Activated T-cell treated with anti-CD3 and anti-CD28 coated beads for 4 hours (primary cell): ENCODE measurements at regions not wholly inside any gene's neighbourhood (a gene's known extent, or its start where the extent isn't known, plus 50 kb on each side); places are given as distances from the start of the nearest gene placed in this dataset.
"Not testable (repeated sequence)": the region's sequence is repeated elsewhere in the genome, so short reads cannot be mapped to it uniquely, and the experiment has no call there.

Experiments
- DNase-seq: peaks from one replicate; pipeline ENCODE4 v3.0.0-alpha.2; 2020

DNA sequence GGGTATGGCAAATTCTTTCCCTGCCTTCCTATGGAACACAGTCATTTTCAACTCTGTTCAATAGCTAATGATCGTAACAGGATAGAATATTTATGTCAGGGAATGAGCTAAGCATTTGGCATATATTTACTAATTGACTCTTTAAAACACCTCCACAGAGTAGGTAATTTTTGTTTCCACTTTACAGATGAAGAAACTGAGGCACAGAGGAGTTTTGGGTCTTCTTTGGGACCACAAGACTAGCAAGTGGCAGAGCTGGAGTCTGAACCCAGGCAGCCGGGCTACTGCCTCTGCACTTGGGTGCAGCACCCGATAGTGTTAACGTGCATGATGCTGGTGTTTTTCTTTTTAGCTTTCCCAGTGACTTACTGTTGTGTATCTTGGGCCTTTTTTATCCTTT lies 384.0 kb downstream of the SFMBT2 start:
- no peak for DNase-seq

DNA sequence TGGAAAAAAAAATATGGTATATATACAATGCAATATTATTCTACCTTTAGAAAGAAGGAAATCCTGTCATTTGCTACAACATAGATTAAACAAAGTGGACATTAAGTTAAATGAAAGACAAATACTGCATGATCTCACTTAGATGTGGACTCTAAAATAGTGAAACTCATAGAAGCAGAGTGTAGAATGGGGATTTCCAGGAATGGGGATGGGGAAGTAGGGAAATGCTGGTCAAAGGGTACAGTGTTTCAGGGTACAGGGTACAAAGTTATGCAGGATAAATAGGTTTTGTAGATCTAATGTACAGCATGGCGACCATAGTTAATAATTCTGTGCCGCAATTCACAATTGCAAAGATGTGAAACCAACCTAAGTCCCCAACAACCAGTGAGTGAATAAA lies 385.5 kb downstream of the SFMBT2 start:
- DNase-seq = no peak

DNA sequence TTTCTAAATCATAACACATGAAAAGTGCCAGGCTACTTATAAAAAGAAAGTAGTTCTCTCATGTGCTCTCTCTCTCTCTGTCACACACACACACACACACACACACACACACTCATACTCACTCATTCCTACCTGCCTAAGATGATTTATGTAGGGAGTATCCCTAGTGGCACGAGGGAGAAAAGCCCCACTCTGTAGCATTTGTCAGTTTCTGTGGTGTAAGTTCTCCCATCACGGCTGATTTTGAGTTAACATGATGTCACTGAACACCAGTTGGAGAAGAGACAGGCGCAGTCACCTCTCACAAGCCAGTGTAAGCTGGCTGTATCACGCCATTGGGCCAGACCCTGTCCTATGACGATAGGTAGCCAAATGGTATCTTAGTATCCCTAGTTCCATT lies 395.4 kb downstream of the SFMBT2 start:
- no peak for DNase-seq

DNA sequence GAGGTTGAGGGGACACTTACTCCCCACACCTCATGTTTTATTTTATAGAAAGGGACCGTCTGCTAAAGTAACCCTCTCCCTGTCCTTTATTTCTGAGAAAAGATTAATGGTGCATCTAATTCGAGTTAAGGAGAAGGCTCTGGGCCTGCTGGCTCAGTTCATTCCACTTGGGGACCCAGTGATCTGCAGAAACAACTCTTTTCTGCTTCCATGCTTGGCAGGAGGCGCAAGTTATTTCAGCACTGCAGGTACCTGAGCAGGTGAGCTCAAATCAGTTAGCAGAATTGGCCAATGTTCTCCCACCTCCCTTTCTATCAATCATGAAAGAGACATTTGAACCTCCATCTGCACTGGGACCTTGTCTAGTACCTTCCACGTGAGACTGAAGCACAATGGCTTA lies 396.1 kb downstream of the SFMBT2 start:
- DNase-seq = no peak

DNA sequence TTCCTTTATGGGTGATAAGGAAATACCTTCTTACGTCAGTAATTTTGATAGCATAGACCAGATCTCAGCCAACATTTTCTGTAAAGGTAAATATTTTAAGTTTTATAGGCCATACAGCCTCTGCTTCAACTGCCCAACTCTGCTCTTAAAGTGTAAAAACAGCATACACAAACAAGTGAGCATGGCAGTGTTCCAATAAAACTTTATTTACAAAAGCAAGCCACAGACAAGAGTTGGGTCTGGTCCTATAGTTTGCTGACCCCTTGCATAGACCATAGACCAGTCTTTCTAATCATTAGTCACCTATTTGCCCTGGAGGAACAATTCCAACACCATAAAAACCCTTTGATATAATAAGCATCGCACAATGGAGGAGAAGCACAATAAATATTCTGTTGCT lies 398.8 kb downstream of the SFMBT2 start:
- DNase-seq = no peak

DNA sequence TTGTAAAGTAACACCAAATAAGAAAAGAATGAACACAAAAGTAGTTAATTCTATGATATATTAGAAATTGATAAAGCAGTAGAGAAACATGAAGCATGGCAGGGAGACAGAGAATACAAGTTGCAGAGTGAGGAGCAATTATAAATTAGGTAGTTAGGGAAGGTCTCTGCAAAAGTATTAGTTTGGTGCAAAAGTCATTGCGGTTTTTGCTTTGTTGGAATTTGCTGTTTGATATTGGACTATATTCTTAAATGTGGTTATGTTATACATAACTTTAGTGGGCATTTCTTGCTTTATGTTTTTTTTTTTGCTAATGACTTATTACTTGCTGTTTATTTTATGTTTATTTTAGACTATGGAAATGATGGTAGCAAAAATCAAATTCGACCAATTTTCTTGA lies 402.2 kb downstream of the SFMBT2 start:
- DNase-seq = no peak

DNA sequence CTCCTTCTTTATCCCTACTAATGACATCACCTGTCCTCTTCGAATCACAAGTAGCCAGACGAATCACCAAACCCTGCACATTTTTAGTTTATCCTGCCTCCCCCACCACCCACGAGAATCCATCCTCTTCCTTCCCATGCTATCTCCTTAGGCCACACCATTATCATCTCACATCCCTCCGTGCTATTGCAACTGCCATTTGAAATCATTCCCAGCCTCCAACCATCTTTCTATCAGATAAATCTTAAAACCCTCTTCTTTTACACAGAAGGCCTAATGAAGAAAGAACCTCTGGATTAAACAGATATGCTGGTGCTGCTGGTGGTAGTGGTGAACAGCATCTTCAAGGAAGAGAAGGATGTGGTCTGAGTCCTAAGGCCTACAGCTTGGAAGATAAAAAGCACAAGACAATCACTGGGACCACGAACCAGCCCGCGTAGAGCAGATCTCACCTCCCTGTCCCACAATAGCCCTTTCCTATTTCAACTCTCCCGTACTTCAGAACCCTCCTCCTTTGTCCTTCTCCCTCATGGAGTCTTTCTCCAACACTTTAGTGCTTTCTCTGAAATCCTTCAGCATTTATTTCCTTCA lies 403.1 kb downstream of the SFMBT2 start:
- DNase-seq = no peak

DNA sequence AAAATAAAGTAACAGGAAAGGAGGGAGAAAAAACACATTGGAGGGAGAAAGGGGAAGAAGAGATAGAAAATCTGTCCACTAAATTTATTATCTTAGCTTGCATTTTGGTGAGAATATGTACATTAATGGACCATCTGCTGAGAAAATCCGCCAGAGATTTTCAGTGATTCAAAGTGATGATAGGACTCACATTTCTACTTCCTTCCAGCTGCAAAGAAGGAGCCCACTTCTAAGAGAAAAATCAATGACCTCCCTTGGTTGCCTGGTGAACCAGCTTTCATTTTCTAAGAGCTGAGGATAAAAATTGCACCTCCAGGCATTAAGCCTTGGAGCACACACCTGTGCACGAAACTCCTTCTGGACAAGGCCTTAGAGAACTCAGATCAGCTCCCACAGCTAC lies 404.3 kb downstream of the SFMBT2 start:
- no peak for DNase-seq

DNA sequence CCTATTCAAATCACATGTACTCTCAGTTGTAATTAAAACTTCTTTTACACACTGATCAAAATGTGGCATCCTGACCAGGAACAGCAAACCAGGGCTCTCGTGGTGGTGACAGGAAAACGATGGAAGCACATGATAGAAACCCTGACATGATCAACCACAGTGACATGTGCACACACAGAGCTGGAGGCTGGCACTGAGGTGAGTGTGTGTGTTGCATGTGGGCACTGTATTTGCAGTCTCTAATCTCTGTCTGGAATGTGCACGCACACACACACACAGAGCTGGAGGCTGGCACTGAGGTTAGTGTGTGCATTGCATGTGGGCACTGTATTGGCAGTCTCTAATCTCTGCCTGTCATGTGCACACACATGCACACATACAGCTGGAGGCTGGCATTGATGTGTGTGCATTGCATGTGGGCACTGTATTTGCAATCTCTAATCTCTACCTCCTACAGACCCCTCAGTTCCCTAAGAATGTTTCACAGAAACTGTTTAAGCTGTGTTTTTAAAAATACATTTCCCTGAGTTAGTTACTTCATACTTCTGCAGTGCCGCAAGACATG lies 406.9 kb downstream of the SFMBT2 start:
- no peak for DNase-seq

DNA sequence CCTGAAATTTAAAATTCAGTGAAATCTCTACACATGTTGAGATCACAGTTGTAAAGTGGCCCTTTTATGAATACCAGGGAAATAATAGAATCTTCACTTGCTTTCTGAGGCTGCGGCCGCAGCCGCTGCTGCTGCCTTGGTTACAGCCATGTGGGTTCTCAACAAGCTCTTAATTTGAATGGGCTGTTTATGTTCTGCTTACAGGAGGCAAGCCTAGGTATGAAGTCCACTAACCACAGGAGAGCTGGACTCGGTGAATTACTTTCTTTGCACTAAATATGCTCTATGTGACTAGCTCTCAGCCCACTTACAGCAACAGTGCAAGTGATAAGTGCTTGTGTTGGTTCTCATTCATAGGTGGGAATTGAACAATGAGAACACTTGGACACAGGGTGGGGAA lies 410.8 kb downstream of the SFMBT2 start:
- DNase-seq = no peak

DNA sequence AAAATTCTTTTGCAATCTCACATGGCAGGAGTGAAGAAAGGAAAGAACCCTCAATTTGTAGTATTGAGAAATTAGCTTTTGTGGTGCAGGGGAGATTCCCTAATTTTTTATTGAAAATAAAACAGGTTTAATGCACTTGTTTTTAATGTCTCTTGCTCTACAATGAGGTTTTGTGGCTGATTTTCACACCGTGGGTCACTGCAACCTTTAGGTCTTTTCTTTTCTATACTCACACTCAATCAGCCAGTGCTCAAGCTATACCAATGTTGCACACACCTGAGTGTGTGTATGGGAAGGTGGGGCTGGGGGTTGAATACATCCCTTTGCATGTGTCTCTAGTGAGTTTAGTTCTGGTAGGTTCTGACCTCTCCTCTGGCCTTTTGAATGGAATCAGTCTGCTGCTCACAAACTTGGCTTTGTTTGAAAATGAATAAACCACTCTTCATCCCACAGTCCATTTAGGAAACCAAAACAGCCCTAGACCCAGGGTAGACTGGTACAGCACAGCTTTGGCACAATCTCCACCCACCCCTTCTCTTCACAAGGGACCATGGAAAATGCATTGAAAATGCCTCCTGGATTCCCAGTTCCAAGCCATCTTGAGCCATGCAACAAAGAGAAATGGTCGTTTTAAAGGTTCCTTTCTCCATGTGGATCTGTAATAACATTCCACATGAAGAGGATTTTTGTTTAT lies 411.5 kb downstream of the SFMBT2 start:
- no peak for DNase-seq

DNA sequence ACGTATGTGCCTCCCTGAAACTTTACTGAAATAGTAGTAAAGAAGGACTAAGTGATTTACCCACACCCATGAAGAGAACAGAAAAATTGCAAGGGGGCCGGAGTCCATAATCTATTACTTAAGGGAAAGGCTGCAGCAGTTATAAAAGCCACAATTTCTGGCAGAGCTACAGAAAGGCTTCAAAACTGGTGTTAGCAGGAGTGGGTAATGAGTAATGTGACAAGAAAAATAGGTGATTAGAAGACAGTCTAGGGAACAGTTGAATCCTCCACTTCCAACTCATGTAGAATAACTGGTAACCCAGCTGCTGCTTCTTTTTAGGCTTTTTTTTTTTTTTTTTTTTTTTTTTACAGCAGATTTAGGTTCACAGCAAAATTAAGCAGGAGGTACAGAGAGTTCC lies 413.3 kb downstream of the SFMBT2 start:
- no peak for DNase-seq

DNA sequence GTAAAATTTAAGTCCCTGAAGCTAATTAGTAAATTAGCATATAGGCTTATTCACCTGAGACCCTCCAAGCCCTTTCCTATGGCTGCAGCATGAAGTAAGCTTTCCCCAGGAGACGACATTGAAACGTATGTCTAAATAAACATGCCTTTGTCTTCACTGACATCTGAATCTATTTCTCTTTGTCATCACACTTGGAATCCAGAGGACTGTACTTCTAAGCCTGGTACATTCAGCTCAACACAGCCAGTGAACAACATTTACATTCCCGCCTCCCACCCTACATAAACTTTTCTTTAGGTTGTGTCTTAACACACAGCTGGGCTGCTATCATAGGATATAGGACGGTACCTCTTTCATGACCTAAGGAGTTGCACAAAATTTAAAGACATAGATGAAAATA lies 414.4 kb downstream of the SFMBT2 start:
- DNase-seq = no peak

DNA sequence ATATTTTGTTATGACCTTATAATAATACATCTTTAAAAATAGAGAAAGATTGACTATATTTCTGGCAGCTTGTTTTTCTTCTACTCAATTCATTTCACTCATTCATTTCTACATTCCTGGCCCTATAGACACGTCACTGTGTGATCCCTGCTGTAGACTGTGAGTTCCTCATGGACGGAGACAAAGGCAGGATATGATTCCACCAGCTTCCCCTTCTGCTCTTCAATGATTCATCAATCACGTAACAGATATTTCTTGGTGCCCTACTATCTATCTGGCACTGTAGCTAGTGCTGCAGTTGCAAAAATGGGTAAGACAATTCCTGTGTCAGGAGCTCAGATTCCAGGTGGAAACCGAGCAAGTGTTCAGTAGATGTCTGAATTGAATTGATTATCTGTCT lies 415.0 kb downstream of the SFMBT2 start:
- DNase-seq = no peak

DNA sequence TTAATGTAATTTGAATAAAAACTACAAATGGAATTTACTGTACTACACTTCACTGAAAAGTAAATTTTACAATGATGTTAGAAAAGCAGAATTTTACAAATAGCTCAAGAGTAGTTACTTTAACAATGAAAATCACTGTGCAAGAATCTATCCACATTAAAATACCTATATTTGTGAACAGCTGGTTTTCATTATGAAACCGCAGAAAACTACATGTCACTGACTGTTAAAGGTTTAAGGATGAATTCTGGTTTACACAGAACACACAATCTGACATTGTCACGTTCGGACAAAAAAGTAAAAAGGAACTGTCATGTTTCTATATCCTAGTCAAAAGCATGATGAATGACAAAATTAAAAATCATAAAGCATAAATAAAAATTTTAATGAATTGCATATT lies 415.3 kb upstream of the PRKCQ start:
- no peak for DNase-seq

DNA sequence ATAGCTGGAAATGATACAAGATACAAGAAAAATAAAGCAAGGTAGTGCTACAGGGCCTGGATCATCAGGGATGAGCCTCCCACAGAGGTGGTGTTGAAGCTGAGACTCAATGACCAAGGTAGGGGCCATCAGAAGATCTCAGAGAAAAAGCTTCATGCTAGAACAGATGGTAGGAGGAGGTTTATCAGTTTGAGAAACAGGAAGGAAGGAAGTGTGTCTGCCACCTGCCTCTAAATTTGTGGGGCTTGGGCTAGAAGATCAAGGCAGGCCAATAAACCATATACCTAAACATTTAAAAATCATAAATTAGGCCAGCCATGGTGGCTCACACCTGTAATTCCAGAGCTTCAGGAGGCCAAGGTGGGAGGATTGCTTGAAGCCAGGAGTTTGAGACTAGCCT lies 410.8 kb upstream of the PRKCQ start:
- DNase-seq = no peak

DNA sequence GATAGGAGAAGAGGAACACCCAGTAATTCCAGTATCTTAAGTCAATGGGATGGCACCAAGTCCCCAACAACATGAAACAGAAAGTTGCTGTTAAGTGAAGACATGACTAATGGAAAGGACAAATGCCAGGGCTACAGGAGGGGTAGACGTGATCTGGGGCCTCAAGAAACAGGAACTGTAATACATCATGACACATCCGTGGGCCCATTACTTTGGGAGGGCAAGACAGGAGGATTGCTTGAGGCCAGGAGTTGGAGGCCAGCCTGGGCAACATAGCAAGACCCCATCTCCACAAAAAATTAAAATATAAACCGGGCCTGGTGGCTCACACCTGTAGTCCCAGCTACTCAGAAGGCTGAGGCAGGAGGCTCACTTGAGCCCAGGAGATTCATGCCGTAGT lies 408.6 kb upstream of the PRKCQ start:
- no peak for DNase-seq

DNA sequence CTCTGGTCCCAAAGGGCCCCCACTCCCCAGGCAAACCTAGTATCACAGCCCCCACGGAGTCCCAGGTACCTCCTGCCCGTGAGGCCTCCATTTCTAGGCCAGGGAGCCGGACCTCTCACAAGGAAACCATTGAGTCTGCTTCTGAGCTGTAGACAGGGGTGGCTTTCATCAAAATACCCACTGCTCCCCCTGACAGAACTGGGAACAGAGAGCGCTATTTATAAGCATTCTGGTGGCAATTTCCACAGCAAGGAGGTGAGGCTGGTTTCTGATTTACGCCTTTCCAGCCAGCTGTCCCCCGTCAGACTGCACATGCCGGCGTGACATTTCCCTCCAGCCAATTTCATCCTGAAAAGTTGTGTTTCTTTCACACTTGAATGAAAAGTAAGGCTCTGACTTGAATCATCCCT lies 407.5 kb upstream of the PRKCQ start:
- no peak for DNase-seq

DNA sequence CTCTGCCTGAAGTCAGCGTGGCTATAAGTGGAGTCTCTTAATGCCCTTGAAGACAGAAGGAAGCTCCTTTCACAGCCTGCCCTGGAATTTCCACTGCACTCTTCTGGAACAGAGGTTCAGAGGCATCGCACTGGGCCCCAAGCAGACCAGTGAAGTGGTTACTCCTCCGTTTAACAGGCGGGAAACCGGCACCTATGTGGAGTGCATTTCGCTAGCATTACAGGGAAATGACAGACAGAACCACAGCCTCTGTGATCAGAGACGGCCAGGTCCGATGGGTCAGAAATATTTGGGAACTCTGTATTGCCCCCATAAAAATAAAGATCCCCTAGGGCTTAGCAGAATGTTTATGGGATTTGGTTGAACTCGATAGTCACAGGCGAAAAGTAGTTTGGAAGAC lies 406.9 kb upstream of the PRKCQ start:
- DNase-seq = no peak

DNA sequence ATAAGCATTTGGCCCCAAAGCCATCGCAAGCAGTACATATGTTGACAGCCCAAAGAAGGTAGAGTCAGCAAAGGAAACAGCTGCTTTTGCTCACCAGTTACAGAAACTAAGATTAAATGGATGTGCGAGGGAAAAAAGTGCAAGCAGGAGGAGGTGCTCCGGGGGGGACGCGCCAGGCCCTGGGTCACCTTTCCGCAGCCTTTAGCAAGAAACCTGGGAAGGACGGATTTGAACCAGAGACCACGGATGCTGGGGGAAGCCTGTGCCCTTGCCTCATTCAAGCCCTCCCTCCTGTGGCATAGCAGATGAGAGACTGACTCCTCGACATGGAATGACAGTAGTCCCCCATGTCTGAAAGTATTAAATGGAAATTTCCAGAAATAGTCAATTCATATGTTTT lies 405.6 kb upstream of the PRKCQ start:
- DNase-seq = no peak

DNA sequence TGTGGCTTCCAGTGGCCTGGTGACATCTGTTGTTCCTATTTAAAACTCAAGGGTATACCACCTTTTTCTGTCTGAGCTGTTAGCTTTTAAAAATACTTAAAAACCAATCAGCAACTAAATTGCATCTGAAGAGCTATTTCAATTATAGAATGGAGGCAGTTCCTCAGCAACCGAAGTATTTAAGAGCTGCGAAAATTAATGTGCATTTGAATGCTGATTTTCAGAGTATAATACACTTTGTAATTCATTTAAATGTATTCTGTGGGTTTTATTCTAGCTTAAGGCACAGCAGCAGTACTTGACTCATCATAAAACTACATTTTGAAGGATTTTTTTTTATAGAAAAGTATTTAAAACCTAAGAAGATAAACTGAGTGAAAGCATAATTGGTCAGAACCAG lies 404.9 kb upstream of the PRKCQ start:
- no peak for DNase-seq

DNA sequence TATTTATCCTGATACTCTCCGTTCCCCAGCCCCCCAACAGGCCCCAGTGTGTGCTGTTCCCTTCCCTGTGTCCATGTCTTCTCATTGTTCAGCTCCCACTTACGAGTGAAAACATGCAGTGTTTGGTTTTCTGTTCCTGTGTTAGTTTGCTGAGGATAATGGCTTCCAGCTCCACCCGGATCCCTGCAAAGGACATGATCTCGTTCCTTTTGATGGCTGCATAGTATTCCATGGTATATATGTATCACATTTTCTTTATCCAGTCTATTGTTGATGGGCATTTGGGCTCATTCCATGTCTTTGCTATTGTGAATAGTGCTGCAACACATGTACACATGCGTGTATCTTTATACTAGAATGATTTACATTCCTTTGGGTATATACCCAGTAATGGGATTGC lies 403.9 kb upstream of the PRKCQ start:
- not testable (repeated sequence) for DNase-seq

DNA sequence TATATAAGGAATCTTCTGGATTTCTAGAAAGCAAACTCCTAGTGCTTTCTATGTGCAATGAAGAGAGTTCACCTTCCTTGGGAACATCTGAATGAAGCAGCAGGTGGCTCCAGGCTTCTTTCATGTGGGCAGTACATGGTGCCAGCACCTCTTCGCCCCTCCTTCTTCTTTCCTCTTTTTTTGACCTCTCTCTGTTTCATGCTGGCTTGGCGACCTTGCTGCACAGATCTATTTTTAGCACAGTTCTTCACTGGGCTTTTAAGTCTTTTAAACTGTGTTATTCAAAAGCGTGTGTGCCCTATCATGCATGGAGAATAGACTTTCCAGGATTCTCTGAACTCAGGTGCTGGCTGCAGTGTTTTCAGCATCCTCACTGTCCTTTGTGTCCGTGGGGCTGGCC lies 400.3 kb upstream of the PRKCQ start:
- no peak for DNase-seq

DNA sequence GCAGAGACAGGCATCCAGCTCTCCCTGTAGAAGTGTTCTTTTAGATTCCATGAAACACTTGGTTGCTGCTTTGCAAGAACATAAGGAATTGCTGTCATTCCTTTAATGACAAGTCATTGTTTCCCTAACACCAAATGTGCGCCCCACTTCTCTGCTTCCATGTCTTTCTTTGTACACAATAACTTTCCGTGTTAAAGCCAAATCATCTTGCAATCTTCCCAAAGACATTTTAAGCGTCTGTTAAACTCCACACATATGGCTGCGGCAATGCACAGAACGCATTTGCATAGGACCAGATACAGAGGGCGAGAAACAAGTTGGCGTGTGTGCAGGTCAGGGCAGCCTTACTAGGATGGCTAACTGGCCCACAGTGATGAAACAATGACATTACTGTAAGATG lies 399.3 kb upstream of the PRKCQ start:
- no peak for DNase-seq

DNA sequence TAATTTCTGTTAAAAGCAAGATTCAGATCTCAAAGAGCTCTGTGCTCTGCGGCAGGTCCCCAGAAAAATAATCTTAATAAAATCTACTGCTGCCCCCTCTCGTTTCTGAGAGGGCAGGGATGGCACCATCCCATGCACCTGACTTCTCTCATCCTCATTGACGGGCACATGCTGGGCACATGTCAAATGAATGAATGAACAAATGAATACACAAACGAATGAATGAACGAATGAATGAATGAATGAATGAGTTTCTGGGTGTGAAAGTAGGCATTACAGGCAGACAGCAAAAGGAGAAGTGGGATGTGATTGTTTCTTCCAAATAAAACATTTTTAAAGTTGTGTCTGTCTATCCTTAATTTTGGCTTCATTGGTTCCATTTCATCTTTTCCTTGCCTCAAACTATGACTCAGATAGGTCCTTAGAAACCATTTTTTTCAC lies 398.1 kb upstream of the PRKCQ start:
- no peak for DNase-seq
